AG04449 (cell line): ENCODE measurements at regions not wholly inside any gene's neighbourhood (a gene's known extent, or its start where the extent isn't known, plus 50 kb on each side); places are given as distances from the start of the nearest gene placed in this dataset.
"Not testable (repeated sequence)": the region's sequence is repeated elsewhere in the genome, so short reads cannot be mapped to it uniquely, and the experiment has no call there.

Experiments used
- CTCF ChIA-PET: fragments of 350-600 bp; formaldehyde crosslinking; extraction: SDS; loops from one replicate; lab custom pipeline; 2021; ENCODE audit warnings: antibody characterized with exemption; lab: Yijun Ruan, JAX
- POLR2A ChIA-PET: fragments of 400-600, 350-600 bp; formaldehyde crosslinking; extraction: SDS; loops from one replicate; lab custom pipeline; 2020; ENCODE audit warnings: antibody characterized with exemption, inconsistent platforms; lab: Yijun Ruan, JAX
- DNase-seq: peaks from one replicate; pipeline ENCODE4 v3.0.0-alpha.2; 2010; ENCODE audit warnings: low read depth, low spot score
- H3K4me3 ChIP-seq: 2 replicates; pipeline ENCODE4 v1.5.1; 2011; ENCODE audit warnings: low read depth, mild to moderate bottlenecking, control low read depth, low read length
- TF ChIP-seq, protein P1 (sequence below): IDR thresholded peaks from one replicate; pipeline ENCODE4 v1.5.1; 2011; ENCODE audit warnings: mild to moderate bottlenecking, moderate library complexity, low read length, control low read depth, inconsistent platforms; ENCODE audit not compliant: insufficient read depth; ENCODE audit errors: missing control alignments

DNA sequence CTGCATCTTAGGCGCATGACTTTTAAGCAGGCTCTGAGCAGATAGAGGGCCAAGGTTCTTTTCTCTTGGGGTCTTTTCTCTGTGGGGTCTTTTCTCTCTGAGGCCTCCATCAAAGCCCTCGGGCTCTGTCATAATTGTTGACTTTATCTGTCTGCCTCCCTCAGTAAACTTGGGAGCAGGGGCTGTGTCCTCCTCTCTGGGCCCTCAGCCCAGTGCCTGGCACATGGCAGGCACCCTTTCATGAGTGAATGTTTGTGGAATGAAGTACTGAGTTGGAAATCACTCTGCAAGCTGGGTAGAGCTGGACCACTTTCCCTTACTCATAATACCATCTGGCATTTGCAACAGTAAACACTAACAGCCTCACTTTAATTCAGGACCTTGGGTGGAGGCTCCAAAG, 96.3 kb upstream of the TERB2 start:
- DNase-seq, POLR2A ChIA-PET, CTCF ChIA-PET, H3K4me3 ChIP-seq: not testable (repeated sequence)

DNA sequence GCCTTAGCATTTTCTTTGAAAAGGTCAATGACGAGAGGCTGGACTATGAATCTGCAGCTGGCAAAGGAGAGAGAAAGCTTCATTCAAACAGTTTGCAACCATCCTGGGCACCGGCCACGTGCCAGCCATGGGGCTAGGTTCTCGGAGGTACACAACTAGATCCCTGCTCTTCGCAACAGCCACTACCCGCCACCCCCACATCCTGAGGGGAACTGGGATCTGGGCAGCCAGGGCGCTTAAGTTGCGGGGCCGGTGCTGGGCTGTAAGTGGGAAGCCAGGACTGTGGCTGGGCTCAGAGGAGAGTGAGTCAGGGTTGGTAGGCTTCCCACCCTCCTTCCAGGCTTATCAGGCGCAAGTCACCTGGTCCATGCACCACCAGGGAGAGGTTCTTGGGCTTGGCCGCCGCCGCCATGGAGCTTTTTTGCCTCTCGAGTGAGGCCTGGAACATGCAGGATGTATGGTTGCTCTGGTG, 95.0 kb upstream of the TERB2 start:
- POLR2A ChIA-PET, result no interaction called here
- CTCF ChIA-PET, result no interaction called here
- no peak for DNase-seq
- TF ChIP-seq, protein P1, sequence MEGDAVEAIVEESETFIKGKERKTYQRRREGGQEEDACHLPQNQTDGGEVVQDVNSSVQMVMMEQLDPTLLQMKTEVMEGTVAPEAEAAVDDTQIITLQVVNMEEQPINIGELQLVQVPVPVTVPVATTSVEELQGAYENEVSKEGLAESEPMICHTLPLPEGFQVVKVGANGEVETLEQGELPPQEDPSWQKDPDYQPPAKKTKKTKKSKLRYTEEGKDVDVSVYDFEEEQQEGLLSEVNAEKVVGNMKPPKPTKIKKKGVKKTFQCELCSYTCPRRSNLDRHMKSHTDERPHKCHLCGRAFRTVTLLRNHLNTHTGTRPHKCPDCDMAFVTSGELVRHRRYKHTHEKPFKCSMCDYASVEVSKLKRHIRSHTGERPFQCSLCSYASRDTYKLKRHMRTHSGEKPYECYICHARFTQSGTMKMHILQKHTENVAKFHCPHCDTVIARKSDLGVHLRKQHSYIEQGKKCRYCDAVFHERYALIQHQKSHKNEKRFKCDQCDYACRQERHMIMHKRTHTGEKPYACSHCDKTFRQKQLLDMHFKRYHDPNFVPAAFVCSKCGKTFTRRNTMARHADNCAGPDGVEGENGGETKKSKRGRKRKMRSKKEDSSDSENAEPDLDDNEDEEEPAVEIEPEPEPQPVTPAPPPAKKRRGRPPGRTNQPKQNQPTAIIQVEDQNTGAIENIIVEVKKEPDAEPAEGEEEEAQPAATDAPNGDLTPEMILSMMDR, result no peak
- no peak overlapping the region for H3K4me3 ChIP-seq

DNA sequence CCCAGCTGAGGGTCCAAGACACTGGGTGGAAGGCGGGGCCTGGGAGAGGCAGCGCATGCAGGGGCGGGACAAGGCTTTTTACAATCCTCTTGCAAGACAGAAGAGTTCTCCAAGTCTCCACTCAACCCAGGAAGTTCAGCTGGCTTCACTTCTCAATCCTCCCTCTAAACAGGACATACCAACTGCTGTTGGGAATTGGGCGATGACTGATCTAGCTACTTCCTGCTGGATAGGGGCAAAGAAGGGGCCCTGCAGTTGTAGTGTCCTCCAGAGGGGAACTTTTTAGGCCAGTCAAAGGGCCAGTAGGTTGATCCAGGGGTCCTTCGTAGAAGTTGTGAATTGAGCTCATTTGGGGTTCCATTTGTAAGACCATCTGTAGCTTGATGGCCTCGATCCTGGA, 94.6 kb upstream of the TERB2 start:
- TF ChIP-seq, protein P1, result no peak
- no peak for DNase-seq
- POLR2A ChIA-PET, result no interaction called here
- no peak overlapping the region for H3K4me3 ChIP-seq
- CTCF ChIA-PET, result no interaction called here

DNA sequence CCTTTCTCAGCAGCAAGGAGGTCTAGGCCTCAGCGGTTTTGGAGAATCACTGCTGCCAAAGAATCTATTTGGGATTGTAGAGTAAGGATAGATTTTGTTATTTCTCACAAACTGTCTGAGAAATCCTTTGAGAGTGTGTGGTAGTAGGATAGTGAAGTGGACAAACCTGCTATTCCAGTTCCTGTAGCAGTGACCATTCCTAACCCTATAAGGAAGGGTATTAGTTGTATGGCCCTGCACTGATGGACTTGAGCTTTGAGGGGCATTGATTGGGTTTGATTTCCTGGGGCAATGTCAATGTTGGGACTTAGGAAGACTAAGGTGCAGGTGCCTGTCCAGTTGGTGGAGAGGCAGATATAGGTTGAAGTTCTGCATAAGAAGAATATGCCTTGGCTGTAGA, 93.6 kb upstream of the TERB2 start:
- H3K4me3 ChIP-seq, DNase-seq, CTCF ChIA-PET, POLR2A ChIA-PET: not testable (repeated sequence)

DNA sequence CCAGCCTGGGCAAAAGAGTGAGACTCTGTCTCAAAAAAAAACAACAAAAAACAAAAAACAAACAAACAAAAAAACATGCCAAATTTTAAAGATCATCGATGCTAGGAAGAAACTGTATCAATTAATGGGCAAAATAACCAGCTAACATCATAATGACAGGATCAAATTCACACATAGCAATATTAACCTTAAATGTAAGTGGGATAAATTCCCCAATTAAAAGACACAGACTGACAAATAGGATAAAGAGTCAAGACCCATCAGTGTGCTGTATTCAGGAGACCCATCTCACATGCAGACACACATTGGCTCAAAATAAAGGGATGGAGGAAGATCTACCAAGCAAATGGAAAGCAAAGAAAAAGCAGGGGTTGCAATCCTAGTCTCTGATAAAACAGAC, 88.4 kb upstream of the TERB2 start:
- DNase-seq, H3K4me3 ChIP-seq, CTCF ChIA-PET, POLR2A ChIA-PET: not testable (repeated sequence)

DNA sequence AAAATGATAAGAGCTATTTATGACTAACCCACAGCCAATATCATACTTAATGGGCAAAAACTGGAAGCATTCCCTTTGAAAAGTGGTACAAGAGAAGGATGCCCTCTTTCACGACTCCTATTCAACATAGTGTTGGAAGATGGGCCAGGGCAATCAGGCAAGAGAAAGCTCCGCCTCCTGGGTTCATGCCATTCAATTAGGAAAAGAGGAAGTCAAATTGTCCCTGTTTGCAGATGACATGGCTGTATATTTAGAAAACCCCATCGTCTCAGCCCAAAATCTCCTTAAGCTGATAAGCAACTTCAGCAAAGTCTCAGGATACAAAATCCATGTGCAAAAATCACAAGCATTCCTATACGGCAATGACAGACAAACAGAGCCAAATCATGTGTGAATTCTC, 86.4 kb upstream of the TERB2 start:
- POLR2A ChIA-PET, DNase-seq, H3K4me3 ChIP-seq, CTCF ChIA-PET: not testable (repeated sequence)

DNA sequence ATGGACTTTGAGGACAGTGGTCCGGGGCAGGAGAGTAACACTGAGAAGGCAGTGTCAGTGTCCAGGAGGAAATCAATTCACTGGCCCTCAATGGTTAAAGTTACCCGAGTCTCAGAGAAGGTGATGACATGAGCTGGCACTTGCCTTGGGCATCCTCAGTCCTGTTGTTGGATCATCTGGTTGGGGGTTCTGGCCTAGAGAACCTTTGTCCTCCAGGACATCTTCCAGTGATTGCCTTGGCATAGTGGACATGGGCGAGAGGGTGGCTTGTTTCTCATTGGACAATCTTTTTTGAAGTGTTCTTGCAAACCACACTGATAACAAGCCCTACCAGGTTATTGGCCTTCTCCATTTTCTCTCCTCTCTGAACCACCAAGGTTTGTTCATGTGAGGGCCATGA, 83.4 kb upstream of the TERB2 start:
- ChIA-PET CTCF (interaction anchor here (0.9 kb wide), 1 partner anchor 19 kb away, joined by 3 read pairs; no protein-coding TSS in a partner anchor), POLR2A (no interaction called here)
- TF ChIP-seq, protein P1, result no peak
- H3K4me3 ChIP-seq, result no peak overlapping the region
- DNase-seq, result no peak

DNA sequence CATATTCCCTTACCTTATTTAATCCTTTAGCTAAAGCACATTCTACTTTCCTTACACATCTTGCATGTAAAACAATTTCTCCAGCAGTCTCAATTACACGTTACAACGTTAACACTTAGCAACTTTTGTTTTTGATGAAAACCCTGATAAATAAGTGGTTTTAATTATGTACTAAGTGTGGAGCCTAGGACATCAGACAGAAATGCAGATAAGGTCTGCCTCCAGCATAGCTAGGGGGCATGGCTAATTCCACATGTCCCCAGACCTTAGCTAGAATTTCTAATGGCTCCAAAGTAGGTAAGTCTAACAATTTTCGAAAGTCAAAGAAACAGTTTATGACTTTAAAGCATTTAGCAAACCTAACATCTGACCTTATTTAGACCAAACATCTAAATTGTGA, 77.4 kb upstream of the TERB2 start:
- H3K4me3 ChIP-seq, result no peak overlapping the region
- POLR2A ChIA-PET, result no interaction called here
- DNase-seq, result no peak
- CTCF ChIA-PET, result interaction anchor here (1.1 kb wide), 1 partner anchor 27 kb away, joined by 3 read pairs; no protein-coding TSS in a partner anchor
- TF ChIP-seq, protein P1, result no peak
